Liver (tissue), 8 donors: ENCODE measurements at regions not wholly inside any gene's neighbourhood (a gene's known extent, or its start where the extent isn't known, plus 50 kb on each side); places are given as distances from the start of the nearest gene placed in this dataset.

ENCODE experiments used
- DNase-seq: peaks from one replicate; pipeline ENCODE4 v3.0.0-alpha.2; 2017; ENCODE audit warnings: low spot score
- H3K27ac ChIP-seq, 2 donors: one replicate each; pipeline ENCODE4 v1.7.0; 2013; ENCODE audit warnings: inconsistent platforms in 2 of 2, low read length in 2 of 2, control low read depth in 1 of 2, low read depth in 1 of 2, mild to moderate bottlenecking in 1 of 2
- H3K27me3 ChIP-seq, 4 donors: one replicate each; pipeline versions ENCODE4 v1.6.1 to v1.7.0; 2013; ENCODE audit warnings: low read length in 3 of 4, inconsistent platforms in 1 of 4, mild to moderate bottlenecking in 1 of 4, moderate library complexity in 1 of 4; ENCODE audit not compliant: control insufficient read depth in 4 of 4, insufficient read depth in 4 of 4
- H3K36me3 ChIP-seq, 4 donors: one replicate each; pipeline versions ENCODE4 v1.6.1 to v1.7.0; 2013; ENCODE audit warnings: low read length in 3 of 4, mild to moderate bottlenecking in 3 of 4, low read depth in 1 of 4, moderate library complexity in 1 of 4; ENCODE audit not compliant: control insufficient read depth in 4 of 4, insufficient read depth in 3 of 4
- H3K4me1 ChIP-seq, 4 donors: one replicate each; pipeline versions ENCODE4 v1.6.1 to v1.7.0; 2013; ENCODE audit warnings: low read length in 3 of 4, mild to moderate bottlenecking in 3 of 4, moderate library complexity in 1 of 4; ENCODE audit not compliant: control insufficient read depth in 4 of 4, insufficient read depth in 4 of 4
- H3K4me3 ChIP-seq, 3 donors: one replicate each; pipeline versions ENCODE4 v1.6.1 to v1.7.0; 2013; ENCODE audit warnings: low read length in 3 of 3, control low read depth in 1 of 3, low read depth in 1 of 3, mild to moderate bottlenecking in 1 of 3
- H3K9ac ChIP-seq, 2 donors: one replicate each; pipeline ENCODE4 v1.7.0; 2013; ENCODE audit warnings: low read length in 2 of 2, mild to moderate bottlenecking in 2 of 2, moderate library complexity in 2 of 2, control low read depth in 1 of 2, low read depth in 1 of 2
- H3K9me3 ChIP-seq, 4 donors: one replicate each; pipeline versions ENCODE4 v1.6.1 to v1.7.0; 2013; ENCODE audit warnings: low read length in 3 of 4; ENCODE audit not compliant: control insufficient read depth in 4 of 4
- EGR1 ChIP-seq, 2 donors: IDR thresholded peaks; 2 replicates each; pipeline ENCODE4 v1.6.1; 2016 to 2018; ENCODE audit warnings: antibody characterized with exemption in 2 of 2, low read depth in 2 of 2
- FOXA1 ChIP-seq: IDR thresholded peaks from 2 replicates; pipeline ENCODE4 v1.6.1; 2016; ENCODE audit warnings: antibody characterized with exemption
- FOXA2 ChIP-seq: IDR thresholded peaks from 2 replicates; pipeline ENCODE4 v1.6.1; 2016; ENCODE audit warnings: antibody characterized with exemption
- GABPA ChIP-seq, 2 donors: IDR thresholded peaks in 1 of 2; conservative IDR thresholded peaks in 1 of 2; 2 replicates each; pipeline ENCODE4 v1.6.1; 2016; ENCODE audit warnings: antibody characterized with exemption in 2 of 2, mild to moderate bottlenecking in 1 of 2, moderate library complexity in 1 of 2
- HNF4A ChIP-seq, 2 donors: conservative IDR thresholded peaks; 2 replicates each; pipeline ENCODE4 v1.6.1; 2016; ENCODE audit warnings: antibody characterized with exemption in 2 of 2, mild to moderate bottlenecking in 2 of 2
- HNF4G ChIP-seq: IDR thresholded peaks from 2 replicates; pipeline ENCODE4 v1.6.1; 2016; ENCODE audit warnings: antibody characterized with exemption
- JUND ChIP-seq, 2 donors: IDR thresholded peaks; 2 replicates each; pipeline ENCODE4 v1.6.1; 2016; ENCODE audit warnings: antibody characterized with exemption in 2 of 2
- RAD21 ChIP-seq, 2 donors: IDR thresholded peaks; 2 replicates each; pipeline ENCODE4 v1.6.1; 2016; ENCODE audit warnings: antibody characterized with exemption in 2 of 2, mild to moderate bottlenecking in 2 of 2
- RXRA ChIP-seq, 2 donors: IDR thresholded peaks; 2 replicates each; pipeline ENCODE4 v1.6.1; 2017 to 2018; ENCODE audit warnings: antibody characterized with exemption in 2 of 2, mild to moderate bottlenecking in 1 of 2
- SP1 ChIP-seq: IDR thresholded peaks from 2 replicates; pipeline ENCODE4 v1.6.1; 2018; ENCODE audit warnings: antibody characterized with exemption, mild to moderate bottlenecking
- TAF1 ChIP-seq: conservative IDR thresholded peaks from 2 replicates; pipeline ENCODE4 v1.6.1; 2016; ENCODE audit warnings: antibody characterized with exemption, mild to moderate bottlenecking
- YY1 ChIP-seq: IDR thresholded peaks from 2 replicates; pipeline ENCODE4 v1.6.1; 2016; ENCODE audit warnings: antibody characterized with exemption, mild to moderate bottlenecking
- WGBS: extraction: QIAGEN DNeasy Blood & Tissue Kit; methylation state at CpG from one replicate; pipeline ENCODE4 v1.1.7; 2013; 5-methylcytosine and 5-hydroxymethylcytosine counted together
- TF ChIP-seq, protein P1 (sequence below): IDR thresholded peaks from 2 replicates; pipeline ENCODE4 v1.6.1; 2016; ENCODE audit warnings: antibody characterized with exemption
- TF ChIP-seq, protein P2 (sequence below): fragments of 150-350 bp; IDR thresholded peaks from 2 replicates; pipeline ENCODE4 v1.5.1; 2017; ENCODE audit warnings: improper control_type of control experiment, low read depth, low read length; ENCODE audit not compliant: missing input control
- TF ChIP-seq, protein P3 (sequence below): IDR thresholded peaks from 2 replicates; pipeline ENCODE4 v1.6.1; 2016; ENCODE audit warnings: antibody characterized with exemption
- TF ChIP-seq, protein P4 (sequence below): IDR thresholded peaks from 2 replicates; pipeline ENCODE4 v1.6.1; 2016; ENCODE audit warnings: antibody characterized with exemption
- TF ChIP-seq, protein P5 (sequence below): IDR thresholded peaks from 2 replicates; pipeline ENCODE4 v1.6.1; 2016; ENCODE audit warnings: antibody characterized with exemption, mild to moderate bottlenecking
- donor health status: healthy.
- donor health status: healthy.
- donor health status: healthy.
- donor health status: healthy.
- donor health status: healthy.

DNA sequence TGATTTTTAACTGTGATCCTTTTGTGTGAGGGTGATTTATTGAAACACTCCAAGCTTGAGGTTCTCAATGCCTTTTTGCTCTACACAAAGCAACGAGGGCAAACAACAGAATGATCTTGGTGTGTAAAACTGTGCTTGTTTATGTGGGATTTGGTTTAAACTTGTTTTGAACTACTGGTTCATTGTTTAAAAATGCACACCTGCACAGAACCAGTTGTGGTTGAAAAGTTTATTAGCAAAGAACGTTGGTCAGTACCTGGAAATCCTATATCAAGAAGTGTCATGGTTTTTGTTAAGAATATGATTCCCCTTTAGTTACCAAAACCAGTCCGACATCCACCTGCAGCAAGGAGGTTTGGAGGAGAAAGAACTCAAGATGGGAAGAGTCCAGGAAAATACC, 239.4 kb downstream of the WNT5A start:
- 51% methylated on average over 3 of the region's 3 CpGs for whole genome bisulfite sequencing
- no peaks in the 10 kb centered on the region for H3K4me1 ChIP-seq
- no peak for TF ChIP-seq FOXA1
- no peak for TF ChIP-seq YY1
- no peak for TF ChIP-seq GABPA (IDR thresholded peaks at IDR 0.05 in 1 of 2, conservative IDR thresholded peaks at IDR 0.05 in 1 of 2)
- TF ChIP-seq RXRA (IDR thresholded peaks at IDR 0.05), result no peak
- H3K36me3 ChIP-seq, result no peaks in the 10 kb centered on the region
- H3K4me3 ChIP-seq, result no peak overlapping the region
- DNase-seq, result no peak
- H3K27me3 ChIP-seq, result no peaks in the 10 kb centered on the region
- H3K27ac ChIP-seq, result no peak overlapping the region
- no peaks in the 10 kb centered on the region for H3K9me3 ChIP-seq
- no peak overlapping the region for H3K9ac ChIP-seq

DNA sequence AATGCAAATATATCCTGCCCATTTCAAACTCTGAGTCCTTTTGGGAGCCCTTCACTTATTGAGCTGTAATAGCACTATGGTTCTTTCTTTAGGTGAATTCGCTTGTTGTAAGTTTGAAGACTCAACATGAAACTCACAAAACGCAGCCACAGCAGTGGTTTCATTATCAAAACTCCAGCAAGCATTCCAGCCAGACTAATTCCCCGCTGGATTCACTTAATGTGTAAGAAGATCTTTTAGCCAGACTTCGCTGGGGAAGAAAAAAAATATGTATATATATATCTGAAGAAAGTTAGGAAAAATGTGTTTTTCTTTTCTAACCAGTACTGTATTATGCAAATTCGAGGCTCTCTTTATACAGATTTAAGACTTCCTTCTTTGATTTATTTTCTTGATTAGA, 241.1 kb downstream of the WNT5A start:
- TF ChIP-seq, protein P1, sequence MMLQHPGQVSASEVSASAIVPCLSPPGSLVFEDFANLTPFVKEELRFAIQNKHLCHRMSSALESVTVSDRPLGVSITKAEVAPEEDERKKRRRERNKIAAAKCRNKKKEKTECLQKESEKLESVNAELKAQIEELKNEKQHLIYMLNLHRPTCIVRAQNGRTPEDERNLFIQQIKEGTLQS, result no peak
- TF ChIP-seq, protein P2, sequence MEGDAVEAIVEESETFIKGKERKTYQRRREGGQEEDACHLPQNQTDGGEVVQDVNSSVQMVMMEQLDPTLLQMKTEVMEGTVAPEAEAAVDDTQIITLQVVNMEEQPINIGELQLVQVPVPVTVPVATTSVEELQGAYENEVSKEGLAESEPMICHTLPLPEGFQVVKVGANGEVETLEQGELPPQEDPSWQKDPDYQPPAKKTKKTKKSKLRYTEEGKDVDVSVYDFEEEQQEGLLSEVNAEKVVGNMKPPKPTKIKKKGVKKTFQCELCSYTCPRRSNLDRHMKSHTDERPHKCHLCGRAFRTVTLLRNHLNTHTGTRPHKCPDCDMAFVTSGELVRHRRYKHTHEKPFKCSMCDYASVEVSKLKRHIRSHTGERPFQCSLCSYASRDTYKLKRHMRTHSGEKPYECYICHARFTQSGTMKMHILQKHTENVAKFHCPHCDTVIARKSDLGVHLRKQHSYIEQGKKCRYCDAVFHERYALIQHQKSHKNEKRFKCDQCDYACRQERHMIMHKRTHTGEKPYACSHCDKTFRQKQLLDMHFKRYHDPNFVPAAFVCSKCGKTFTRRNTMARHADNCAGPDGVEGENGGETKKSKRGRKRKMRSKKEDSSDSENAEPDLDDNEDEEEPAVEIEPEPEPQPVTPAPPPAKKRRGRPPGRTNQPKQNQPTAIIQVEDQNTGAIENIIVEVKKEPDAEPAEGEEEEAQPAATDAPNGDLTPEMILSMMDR, result no peak
- TF ChIP-seq RAD21 (IDR thresholded peaks at IDR 0.05) (no peak), FOXA1 (no peak), GABPA (IDR thresholded peaks at IDR 0.05 in 1 of 2, conservative IDR thresholded peaks at IDR 0.05 in 1 of 2) (no peak), JUND (IDR thresholded peaks at IDR 0.05) (no peak), RXRA (IDR thresholded peaks at IDR 0.05) (no peak), HNF4G (no peak)
- TF ChIP-seq, protein P3, sequence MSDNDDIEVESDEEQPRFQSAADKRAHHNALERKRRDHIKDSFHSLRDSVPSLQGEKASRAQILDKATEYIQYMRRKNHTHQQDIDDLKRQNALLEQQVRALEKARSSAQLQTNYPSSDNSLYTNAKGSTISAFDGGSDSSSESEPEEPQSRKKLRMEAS, result no peak
- TF ChIP-seq, protein P4, sequence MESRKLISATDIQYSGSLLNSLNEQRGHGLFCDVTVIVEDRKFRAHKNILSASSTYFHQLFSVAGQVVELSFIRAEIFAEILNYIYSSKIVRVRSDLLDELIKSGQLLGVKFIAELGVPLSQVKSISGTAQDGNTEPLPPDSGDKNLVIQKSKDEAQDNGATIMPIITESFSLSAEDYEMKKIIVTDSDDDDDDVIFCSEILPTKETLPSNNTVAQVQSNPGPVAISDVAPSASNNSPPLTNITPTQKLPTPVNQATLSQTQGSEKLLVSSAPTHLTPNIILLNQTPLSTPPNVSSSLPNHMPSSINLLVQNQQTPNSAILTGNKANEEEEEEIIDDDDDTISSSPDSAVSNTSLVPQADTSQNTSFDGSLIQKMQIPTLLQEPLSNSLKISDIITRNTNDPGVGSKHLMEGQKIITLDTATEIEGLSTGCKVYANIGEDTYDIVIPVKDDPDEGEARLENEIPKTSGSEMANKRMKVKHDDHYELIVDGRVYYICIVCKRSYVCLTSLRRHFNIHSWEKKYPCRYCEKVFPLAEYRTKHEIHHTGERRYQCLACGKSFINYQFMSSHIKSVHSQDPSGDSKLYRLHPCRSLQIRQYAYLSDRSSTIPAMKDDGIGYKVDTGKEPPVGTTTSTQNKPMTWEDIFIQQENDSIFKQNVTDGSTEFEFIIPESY, result no peak
- no peaks in the 10 kb centered on the region for H3K4me1 ChIP-seq
- no peak overlapping the region for H3K27ac ChIP-seq
- H3K9me3 ChIP-seq, result no peaks in the 10 kb centered on the region
- H3K9ac ChIP-seq, result no peak overlapping the region
- DNase-seq, result no peak
- 68% methylated on average over 5 of the region's 5 CpGs for WGBS
- H3K36me3 ChIP-seq, result no peaks in the 10 kb centered on the region
- H3K4me3 ChIP-seq, result no peak overlapping the region
- peaks cover 0 to 3% (median 0%) of the 10 kb centered on the region in 4 donors for H3K27me3 ChIP-seq

DNA sequence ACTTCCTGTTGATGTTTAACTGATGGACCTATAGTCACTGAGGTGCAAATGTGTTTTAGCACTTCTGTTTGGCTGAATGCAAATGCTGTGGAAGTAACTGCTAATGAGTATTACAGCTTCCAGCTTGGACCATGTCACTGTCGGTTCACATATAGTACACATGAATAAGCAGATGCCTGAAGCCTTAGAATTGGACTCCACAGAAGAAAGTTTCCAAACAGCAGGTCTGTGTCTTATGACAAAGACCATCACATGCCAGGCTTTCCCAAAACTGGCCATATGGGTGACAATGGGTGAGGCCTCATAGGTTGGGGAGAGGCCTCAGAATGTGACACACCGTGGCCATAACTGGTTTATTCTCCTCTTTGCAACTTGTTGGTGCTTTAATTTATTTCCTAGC, 241.8 kb downstream of the WNT5A start:
- 64% methylated on average over 2 of the region's 2 CpGs for WGBS
- Histone ChIP-seq H3K4me1 (no peaks in the 10 kb centered on the region), H3K36me3 (no peaks in the 10 kb centered on the region), H3K27me3 (peaks cover 0 to 3% (median 0%) of the 10 kb centered on the region in 4 donors), H3K27ac (no peak overlapping the region), H3K9ac (no peak overlapping the region), H3K4me3 (no peak overlapping the region), H3K9me3 (no peaks in the 10 kb centered on the region)
- no peak for DNase-seq
- TF ChIP-seq FOXA2 (no peak), GABPA (IDR thresholded peaks at IDR 0.05 in 1 of 2, conservative IDR thresholded peaks at IDR 0.05 in 1 of 2) (no peak), TAF1 (no peak), RXRA (IDR thresholded peaks at IDR 0.05) (no peak), HNF4G (no peak), HNF4A (conservative IDR thresholded peaks at IDR 0.05) (no peak), SP1 (no peak), EGR1 (IDR thresholded peaks at IDR 0.05; ENCODE audit: low read depth in 2 of 2) (no peak), YY1 (no peak), RAD21 (IDR thresholded peaks at IDR 0.05) (no peak)
- TF ChIP-seq, protein P5, sequence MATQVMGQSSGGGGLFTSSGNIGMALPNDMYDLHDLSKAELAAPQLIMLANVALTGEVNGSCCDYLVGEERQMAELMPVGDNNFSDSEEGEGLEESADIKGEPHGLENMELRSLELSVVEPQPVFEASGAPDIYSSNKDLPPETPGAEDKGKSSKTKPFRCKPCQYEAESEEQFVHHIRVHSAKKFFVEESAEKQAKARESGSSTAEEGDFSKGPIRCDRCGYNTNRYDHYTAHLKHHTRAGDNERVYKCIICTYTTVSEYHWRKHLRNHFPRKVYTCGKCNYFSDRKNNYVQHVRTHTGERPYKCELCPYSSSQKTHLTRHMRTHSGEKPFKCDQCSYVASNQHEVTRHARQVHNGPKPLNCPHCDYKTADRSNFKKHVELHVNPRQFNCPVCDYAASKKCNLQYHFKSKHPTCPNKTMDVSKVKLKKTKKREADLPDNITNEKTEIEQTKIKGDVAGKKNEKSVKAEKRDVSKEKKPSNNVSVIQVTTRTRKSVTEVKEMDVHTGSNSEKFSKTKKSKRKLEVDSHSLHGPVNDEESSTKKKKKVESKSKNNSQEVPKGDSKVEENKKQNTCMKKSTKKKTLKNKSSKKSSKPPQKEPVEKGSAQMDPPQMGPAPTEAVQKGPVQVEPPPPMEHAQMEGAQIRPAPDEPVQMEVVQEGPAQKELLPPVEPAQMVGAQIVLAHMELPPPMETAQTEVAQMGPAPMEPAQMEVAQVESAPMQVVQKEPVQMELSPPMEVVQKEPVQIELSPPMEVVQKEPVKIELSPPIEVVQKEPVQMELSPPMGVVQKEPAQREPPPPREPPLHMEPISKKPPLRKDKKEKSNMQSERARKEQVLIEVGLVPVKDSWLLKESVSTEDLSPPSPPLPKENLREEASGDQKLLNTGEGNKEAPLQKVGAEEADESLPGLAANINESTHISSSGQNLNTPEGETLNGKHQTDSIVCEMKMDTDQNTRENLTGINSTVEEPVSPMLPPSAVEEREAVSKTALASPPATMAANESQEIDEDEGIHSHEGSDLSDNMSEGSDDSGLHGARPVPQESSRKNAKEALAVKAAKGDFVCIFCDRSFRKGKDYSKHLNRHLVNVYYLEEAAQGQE, result no peak
- TF ChIP-seq, protein P4, result no peak
